GM18526 (cell line): ENCODE measurements at regions not wholly inside any gene's neighbourhood (a gene's known extent, or its start where the extent isn't known, plus 50 kb on each side); places are given as distances from the start of the nearest gene placed in this dataset.

Source experiments
- POLR2A ChIP-seq: IDR thresholded peaks from 3 replicates; pipeline ENCODE4 v1.6.1; 2011; ENCODE audit not compliant: insufficient read length; ENCODE audit errors: extremely low read depth

DNA sequence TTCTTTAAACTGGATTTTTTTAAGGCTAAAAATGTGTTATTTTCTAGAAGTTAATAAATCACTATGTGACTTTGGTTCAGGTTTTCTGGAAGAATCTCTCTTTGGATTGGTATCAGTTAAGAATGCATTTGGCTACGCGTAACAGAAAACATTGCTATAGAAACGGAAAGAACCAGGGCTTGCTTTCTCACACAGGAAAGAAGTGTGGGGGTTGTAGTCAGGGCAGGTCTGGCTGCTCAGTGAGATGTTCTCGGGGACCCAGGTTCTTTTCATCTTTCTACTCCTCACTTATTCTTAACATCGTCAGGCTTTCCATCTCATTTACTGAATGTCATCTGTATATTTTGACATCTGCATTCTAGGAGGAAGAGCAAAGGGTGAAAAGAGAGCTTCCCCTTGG is 191.4 kb downstream of the ZBTB18 start:
- TF ChIP-seq POLR2A: no peak

GRCh38 chr1:244246334-244246733 is 195.3 kb downstream of the ZBTB18 start:
- TF ChIP-seq POLR2A: no peak

DNA sequence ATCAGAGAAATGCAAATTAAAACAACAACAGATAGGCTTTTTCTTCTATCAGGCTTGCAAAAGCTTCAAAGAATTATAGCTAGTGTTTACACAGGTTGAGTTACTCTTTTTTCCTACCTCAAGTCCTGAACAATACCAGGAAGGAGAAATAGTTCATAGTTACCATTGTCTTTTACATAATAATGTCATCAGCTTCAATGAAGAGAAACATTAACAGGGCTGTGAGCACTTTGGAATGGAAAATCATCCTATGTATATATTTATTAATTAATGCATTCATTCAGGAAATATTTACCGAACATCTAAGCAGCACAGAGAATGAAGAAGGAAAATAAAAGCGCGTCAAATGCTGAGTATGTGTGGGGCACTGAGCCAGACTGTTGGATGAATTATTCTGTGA is 197.3 kb downstream of the ZBTB18 start:
- TF ChIP-seq POLR2A: no peak

GRCh38 chr1:244252211-244252610 is 199.5 kb downstream of the ADSS2 start:
- no peak for TF ChIP-seq POLR2A

DNA sequence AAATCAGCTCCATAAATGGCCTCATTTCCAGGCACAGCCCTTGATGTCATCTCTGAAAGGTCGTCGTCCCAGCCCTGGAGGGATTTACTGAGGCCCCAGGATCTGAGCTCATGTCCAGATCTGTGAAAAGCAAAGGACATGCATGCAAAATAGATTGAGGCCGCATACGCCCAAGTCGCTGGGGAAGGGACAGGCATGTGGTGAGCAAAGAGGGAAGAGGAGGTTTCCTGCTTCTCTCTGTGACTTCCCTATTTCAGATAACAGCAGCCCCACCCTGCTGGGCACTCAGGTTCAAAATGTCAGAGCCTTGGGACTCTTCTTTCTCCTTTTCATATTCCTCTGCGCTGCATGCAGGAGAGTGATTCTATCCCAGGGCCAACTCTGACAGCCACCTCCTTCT is 197.2 kb downstream of the ADSS2 start:
- TF ChIP-seq POLR2A: no peak

- TF ChIP-seq POLR2A: no peak
Measured at GRCh38 chr1:244255426-244255965, 196.2 kb downstream of the ADSS2 start.

DNA sequence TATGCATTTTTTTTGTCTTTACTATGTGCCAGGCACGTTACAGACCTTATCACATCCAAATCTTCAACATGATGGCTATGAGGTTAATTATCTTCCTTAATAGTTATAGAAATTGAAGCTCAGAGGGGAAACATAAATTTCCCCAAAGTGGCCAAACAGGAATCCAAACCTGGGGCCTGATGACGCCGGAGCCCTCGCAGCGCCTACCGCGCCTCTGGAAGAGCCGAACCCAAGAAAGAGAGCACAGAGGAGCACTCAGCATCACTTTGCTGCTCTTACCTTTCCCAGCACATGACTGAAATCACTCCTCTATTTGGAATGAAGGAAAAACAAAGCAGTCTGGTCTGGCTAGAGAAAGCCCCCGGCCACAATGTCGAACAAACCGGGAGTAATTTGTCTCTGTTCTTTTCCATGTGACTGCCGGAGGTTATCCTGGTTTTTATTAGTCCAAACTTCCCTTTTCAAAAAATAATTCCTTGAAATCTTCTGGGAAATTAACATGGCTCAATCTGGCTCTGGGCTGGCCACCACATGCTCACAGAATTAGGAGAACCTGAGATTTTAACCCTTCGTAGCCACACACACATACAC is 195.5 kb downstream of the ADSS2 start:
- TF ChIP-seq POLR2A: no peak

GRCh38 chr1:244264163-244264562 is 187.5 kb downstream of the ADSS2 start:
- TF ChIP-seq POLR2A: no peak

DNA sequence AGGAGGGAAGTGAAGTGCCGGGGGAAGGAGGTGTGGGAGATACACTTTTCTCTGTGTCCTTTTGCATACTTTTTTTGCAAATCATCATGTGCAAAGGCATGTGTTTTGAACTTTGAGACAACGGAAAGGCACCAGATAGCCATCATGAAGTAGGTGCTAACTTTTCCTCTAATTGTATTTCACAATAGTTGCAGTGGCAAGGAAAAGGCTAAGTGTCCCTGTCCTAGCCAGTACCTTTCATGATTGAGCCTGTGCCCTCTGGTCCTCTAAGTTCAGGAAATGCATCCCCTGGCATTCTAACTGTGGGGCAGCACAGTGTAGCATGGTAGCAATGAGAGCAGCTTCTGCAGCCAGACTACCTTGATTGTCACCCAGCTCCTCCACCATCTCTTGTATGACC is 186.2 kb downstream of the ADSS2 start:
- no peak for TF ChIP-seq POLR2A

DNA sequence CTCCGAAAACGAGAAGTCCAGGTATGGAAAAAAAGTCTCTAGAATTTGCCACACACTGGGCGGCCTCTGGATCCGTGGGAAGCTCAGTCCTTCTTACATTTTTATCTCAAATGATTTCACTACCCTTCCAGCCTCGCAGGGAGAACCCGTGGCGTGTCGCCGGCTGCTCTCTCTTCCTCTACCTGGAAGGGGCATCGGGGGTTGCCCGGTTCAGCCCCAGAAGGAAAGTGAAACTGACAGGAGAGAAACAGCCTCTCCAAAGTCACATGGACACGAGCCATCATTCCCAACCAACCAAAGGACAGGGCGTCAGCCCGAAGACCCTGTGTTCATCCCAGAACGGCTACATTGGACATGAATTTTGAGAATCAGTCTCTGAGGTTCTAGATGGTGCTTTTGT is 182.5 kb downstream of the ADSS2 start:
- no peak for TF ChIP-seq POLR2A

- TF ChIP-seq POLR2A: no peak
Measured at GRCh38 chr1:244271004-244271403, 180.7 kb downstream of the ADSS2 start.

GRCh38 chr1:244271691-244272308 is 179.9 kb downstream of the ADSS2 start:
- no peak for TF ChIP-seq POLR2A

DNA sequence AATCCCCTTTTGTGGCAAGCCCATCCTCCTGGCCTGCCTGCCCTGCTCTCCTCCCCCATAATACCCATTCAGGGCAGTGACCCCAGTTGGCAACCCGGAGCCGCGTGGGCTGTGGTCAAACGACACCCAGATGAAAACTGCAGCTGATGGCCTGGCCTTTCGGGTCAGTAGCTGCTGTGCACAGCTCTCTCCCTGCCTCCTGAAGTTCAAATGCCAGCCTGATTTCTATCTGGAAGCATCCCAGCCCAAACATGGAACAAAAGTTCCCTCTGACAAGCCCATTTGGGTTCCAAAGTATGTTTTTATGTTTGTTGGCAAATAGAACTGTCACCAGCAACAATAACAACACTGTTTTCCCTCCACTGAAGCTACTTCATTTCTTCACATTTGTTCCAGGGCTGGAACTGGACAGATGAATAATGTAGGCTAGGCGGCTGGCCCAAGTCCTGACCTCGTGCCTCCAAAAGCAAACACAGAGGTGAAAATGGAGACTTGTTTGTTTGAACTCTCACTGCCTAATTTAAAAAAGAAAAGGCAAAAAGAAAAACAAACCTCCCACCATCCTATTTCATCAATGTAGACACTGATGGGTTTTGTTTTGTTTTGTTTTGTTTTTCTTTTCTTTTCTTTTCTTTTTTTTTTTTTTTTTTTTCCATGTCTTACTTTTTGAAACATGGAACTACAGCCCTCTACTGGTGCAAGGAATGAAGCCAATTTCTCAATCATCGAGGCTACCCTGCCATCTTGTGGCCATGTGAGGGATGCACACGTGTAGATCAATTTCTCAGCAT is 179.0 kb downstream of the ADSS2 start:
- no peak for TF ChIP-seq POLR2A

GRCh38 chr1:244273262-244273844 is 178.4 kb downstream of the ADSS2 start:
- TF ChIP-seq POLR2A: no peak

DNA sequence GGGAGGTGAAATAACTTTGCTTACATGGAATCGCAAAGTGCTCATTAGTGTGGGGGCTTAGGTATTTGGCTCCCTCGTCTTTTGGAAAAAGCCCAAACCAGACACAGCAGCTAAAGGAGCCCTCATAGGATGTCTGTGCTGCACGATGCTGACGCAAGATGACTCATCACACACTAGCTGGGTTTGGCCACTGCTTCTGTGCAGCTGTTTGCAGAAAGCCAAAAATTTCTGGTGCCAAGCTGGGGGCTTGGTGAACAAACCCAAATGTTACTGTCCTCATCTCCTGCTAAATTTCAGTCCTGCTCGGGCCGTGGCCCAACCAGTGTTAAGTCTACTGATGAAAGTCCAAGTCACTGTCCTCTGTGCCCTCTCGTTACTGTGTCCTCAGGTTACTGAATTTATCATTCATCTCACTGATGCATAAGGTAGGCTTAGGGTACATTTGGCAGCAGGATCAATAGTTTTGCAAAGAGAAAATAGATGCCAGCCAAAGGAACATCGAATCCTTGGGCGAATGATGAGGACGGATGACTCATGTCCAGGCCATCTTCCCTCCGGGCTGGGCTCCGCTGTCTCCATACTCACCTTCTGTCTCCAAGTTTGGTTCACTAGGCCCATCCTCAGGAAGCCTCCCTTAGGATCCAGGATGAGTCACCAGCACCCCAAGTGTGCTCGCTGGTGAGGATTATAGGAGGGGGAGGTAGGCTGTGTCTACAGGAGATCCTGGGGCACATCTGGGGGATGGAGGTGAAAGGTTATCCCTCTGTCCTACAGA is 177.7 kb downstream of the ADSS2 start:
- no peak for TF ChIP-seq POLR2A

GRCh38 chr1:244276646-244277045 is 175.1 kb downstream of the ADSS2 start:
- TF ChIP-seq POLR2A: no peak

DNA sequence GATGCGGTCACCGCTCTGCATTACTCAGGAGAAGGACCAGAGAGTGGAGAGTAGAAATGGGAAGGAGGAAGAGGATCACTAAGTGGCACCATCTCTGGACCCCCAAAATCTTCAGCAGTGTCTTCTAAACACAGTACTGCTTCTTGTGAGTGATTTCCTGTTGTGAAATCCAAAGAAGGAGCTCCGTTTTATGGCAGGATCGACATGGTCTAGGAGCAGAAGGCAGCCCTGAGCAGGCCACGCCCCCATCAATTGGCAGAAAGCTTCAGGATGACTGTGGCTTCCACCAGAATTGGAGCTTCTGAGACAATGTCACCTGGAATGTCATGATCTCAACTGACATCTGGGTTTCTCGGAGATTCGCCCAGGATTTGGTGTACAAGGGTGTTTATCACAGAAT is 171.5 kb downstream of the ADSS2 start:
- TF ChIP-seq POLR2A: no peak
